IMR-90 (cell line): ENCODE measurements at regions not wholly inside any gene's neighbourhood (a gene's known extent, or its start where the extent isn't known, plus 50 kb on each side); places are given as distances from the start of the nearest gene placed in this dataset.

Experiments used
- ATAC-seq: fragments of 200-7000 bp; cut with Tn5 transposase; 2 replicates; pipeline ENCODE4 v1.9.1; 2020; ENCODE audit warnings: low read depth, mild to moderate bottlenecking, moderate library complexity
- BruUV-seq: library from RNA; stranded (reverse); fragments of 400-500 nt; replicated peaks from 2 replicates; lab custom pipeline; 2021; lab: Mats Ljungman, UMichigan
- CTCF ChIA-PET: fragments of 300-600 bp; formaldehyde crosslinking; extraction: SDS; loops from one replicate; lab custom pipeline; 2021; ENCODE audit warnings: antibody characterized with exemption; lab: Yijun Ruan, JAX
- POLR2A ChIA-PET: fragments of 300-600 bp; sonication (Branson Sonifier 250); formaldehyde crosslinking; loops from one replicate; lab custom pipeline; 2022; ENCODE audit warnings: antibody characterized with exemption; ENCODE audit not compliant: unreplicated experiment; lab: Charles Lee
- DNase-seq: peaks from one replicate; pipeline ENCODE4 v3.0.0; 2013
- H2AFZ ChIP-seq: replicated peaks from 2 replicates; pipeline ENCODE3; 2013; ENCODE audit warnings: low read length, mild to moderate bottlenecking; ENCODE audit not compliant: poor library complexity
- H2AK5ac ChIP-seq: 2 replicates; pipeline ENCODE4 v1.6.1; 2013; ENCODE audit warnings: low read depth, low read length, inconsistent platforms
- H2AK9ac ChIP-seq: replicated peaks from 2 replicates; pipeline ENCODE3; 2013; ENCODE audit warnings: mild to moderate bottlenecking, low read depth, low read length, moderate library complexity; ENCODE audit not compliant: poor library complexity
- H2BK120ac ChIP-seq: 2 replicates; pipeline ENCODE4 v1.6.1; 2013; ENCODE audit warnings: low read depth, low read length, inconsistent platforms
- H2BK15ac ChIP-seq: 3 replicates; pipeline ENCODE4 v1.6.1; 2013; ENCODE audit warnings: low read depth, low read length, inconsistent platforms
- H2BK20ac ChIP-seq: 2 replicates; pipeline ENCODE4 v1.6.1; 2013; ENCODE audit warnings: low read depth, mild to moderate bottlenecking, inconsistent platforms, low read length, moderate library complexity
- H2BK5ac ChIP-seq: 2 replicates; pipeline ENCODE4 v1.6.1; 2013; ENCODE audit warnings: mild to moderate bottlenecking, low read depth, low read length, inconsistent platforms; ENCODE audit not compliant: poor library complexity, severe bottlenecking
- H3K14ac ChIP-seq: replicated peaks from 2 replicates; pipeline ENCODE4 v1.6.1; 2013; ENCODE audit warnings: low read depth, low read length, inconsistent platforms
- H3K18ac ChIP-seq: 2 replicates; pipeline ENCODE4 v1.6.1; 2013; ENCODE audit warnings: low read depth, low read length, control low read depth
- H3K23ac ChIP-seq: 2 replicates; pipeline ENCODE4 v1.6.1; 2013; ENCODE audit warnings: low read depth, low read length, inconsistent platforms
- H3K27ac ChIP-seq: 2 replicates; pipeline ENCODE4 v1.5.1; 2013; ENCODE audit warnings: mild to moderate bottlenecking, control low read depth, low read length; ENCODE audit not compliant: insufficient read depth
- H3K27me3 ChIP-seq: 2 replicates; pipeline ENCODE4 v1.6.1; 2013; ENCODE audit warnings: low read length; ENCODE audit not compliant: control insufficient read depth, insufficient read depth
- H3K36me3 ChIP-seq: 2 replicates; pipeline ENCODE4 v1.6.1; 2013; ENCODE audit warnings: low read length, mixed read lengths; ENCODE audit not compliant: control insufficient read depth, insufficient read depth
- H3K4ac ChIP-seq: 2 replicates; pipeline ENCODE4 v1.6.1; 2013; ENCODE audit warnings: low read depth, low read length, inconsistent platforms
- H3K4me1 ChIP-seq: 2 replicates; pipeline ENCODE4 v1.6.1; 2013; ENCODE audit warnings: low read length, mixed read lengths; ENCODE audit not compliant: control insufficient read depth, insufficient read depth
- H3K4me2 ChIP-seq: 2 replicates; pipeline ENCODE4 v1.6.1; 2013; ENCODE audit warnings: low read depth, mild to moderate bottlenecking, control low read depth, low read length, moderate library complexity
- H3K4me3 ChIP-seq: 2 replicates; pipeline ENCODE4 v1.5.1; 2013; ENCODE audit warnings: low read depth, mild to moderate bottlenecking, control low read depth, low read length, moderate library complexity; ENCODE audit not compliant: insufficient read depth
- H3K56ac ChIP-seq: 2 replicates; pipeline ENCODE4 v1.6.1; 2013; ENCODE audit warnings: low read length, inconsistent platforms; ENCODE audit not compliant: insufficient read depth; ENCODE audit errors: extremely low read depth
- H3K79me1 ChIP-seq, 2 experiments: 2 replicates each; pipeline ENCODE4 v1.6.1; 2013; ENCODE audit warnings: low read length in 2 of 2, inconsistent platforms in 1 of 2, low read depth in 1 of 2
- H3K9ac ChIP-seq: 2 replicates; pipeline ENCODE4 v1.6.1; 2013; ENCODE audit warnings: low read depth, low read length, control low read depth
- H3K9me1 ChIP-seq: 2 replicates; pipeline ENCODE4 v1.6.1; 2013; ENCODE audit warnings: low read length, inconsistent platforms; ENCODE audit not compliant: insufficient read depth
- H3K9me3 ChIP-seq: 2 replicates; pipeline ENCODE4 v1.6.1; 2013; ENCODE audit warnings: low read length; ENCODE audit not compliant: control insufficient read depth, insufficient read depth
- H4K20me1 ChIP-seq: 2 replicates; pipeline ENCODE4 v1.6.1; 2013; ENCODE audit warnings: low read length, inconsistent platforms; ENCODE audit not compliant: insufficient read depth
- H4K5ac ChIP-seq: 2 replicates; pipeline ENCODE4 v1.6.1; 2013; ENCODE audit warnings: mild to moderate bottlenecking, low read depth, low read length, control low read depth
- H4K8ac ChIP-seq, 2 experiments: 2 replicates each; pipeline ENCODE4 v1.6.1; 2013; ENCODE audit warnings: low read depth in 2 of 2, low read length in 2 of 2, control low read depth in 1 of 2, inconsistent platforms in 1 of 2
- H4K91ac ChIP-seq: 2 replicates; pipeline ENCODE4 v1.6.1; 2013; ENCODE audit warnings: low read depth, low read length, inconsistent platforms; ENCODE audit not compliant: insufficient read depth
- BHLHE40 ChIP-seq: fragments of 150-350 bp; IDR thresholded peaks from 2 replicates; pipeline ENCODE4 v1.6.1; 2016; ENCODE audit warnings: mild to moderate bottlenecking, low read depth, low read length
- CEBPB ChIP-seq: IDR thresholded peaks from 2 replicates; pipeline ENCODE4 v1.6.1; 2012; ENCODE audit warnings: low read depth, low read length, improper control_type of control experiment
- CHD1 ChIP-seq: IDR thresholded peaks from 2 replicates; pipeline ENCODE4 v1.6.1; 2012; ENCODE audit warnings: low read depth, low read length, improper control_type of control experiment
- CTCF ChIP-seq: conservative IDR thresholded peaks from 2 replicates; pipeline ENCODE4 v1.5.1; 2012; ENCODE audit warnings: mild to moderate bottlenecking, low read depth, low read length, improper control_type of control experiment
- ELK1 ChIP-seq: fragments of 150-350 bp; IDR thresholded peaks from 2 replicates; pipeline ENCODE4 v1.6.1; 2016; ENCODE audit warnings: low read depth, mild to moderate bottlenecking, low read length, moderate library complexity, borderline replicate concordance
- FOS ChIP-seq: fragments of 150-350 bp; IDR thresholded peaks from 2 replicates; pipeline ENCODE4 v1.6.1; 2016; ENCODE audit warnings: low read depth, low read length
- MAFK ChIP-seq: IDR thresholded peaks from 2 replicates; pipeline ENCODE4 v1.6.1; 2012; ENCODE audit warnings: low read depth, low read length, improper control_type of control experiment
- MAZ ChIP-seq: IDR thresholded peaks from 2 replicates; pipeline ENCODE4 v1.6.1; 2012; ENCODE audit warnings: low read depth, mild to moderate bottlenecking, low read length, improper control_type of control experiment, moderate library complexity, borderline replicate concordance
- MXI1 ChIP-seq: IDR thresholded peaks from 2 replicates; pipeline ENCODE4 v1.6.1; 2012; ENCODE audit warnings: low read depth, mild to moderate bottlenecking, low read length, moderate library complexity, borderline replicate concordance
- NFE2L2 ChIP-seq: fragments of 150-350 bp; IDR thresholded peaks from 2 replicates; pipeline ENCODE4 v1.6.1; 2016; ENCODE audit warnings: low read depth, mild to moderate bottlenecking, low read length
- POLR2A ChIP-seq: IDR thresholded peaks from 2 replicates; pipeline ENCODE4 v1.6.1; 2012; ENCODE audit warnings: mild to moderate bottlenecking, low read depth, low read length
- RAD21 ChIP-seq: IDR thresholded peaks from 2 replicates; pipeline ENCODE4 v1.6.1; 2012; ENCODE audit warnings: low read length, improper control_type of control experiment
- RCOR1 ChIP-seq: IDR thresholded peaks from 2 replicates; pipeline ENCODE4 v1.6.1; 2012; ENCODE audit warnings: mild to moderate bottlenecking, low read length, improper control_type of control experiment; ENCODE audit not compliant: insufficient replicate concordance
- RFX5 ChIP-seq: IDR thresholded peaks from 2 replicates; pipeline ENCODE4 v1.8.0; 2012; ENCODE audit warnings: low read depth, mild to moderate bottlenecking, low read length, moderate library complexity
- SMC3 ChIP-seq: fragments of 150-350 bp; IDR thresholded peaks from 2 replicates; pipeline ENCODE4 v1.6.1; 2016; ENCODE audit warnings: low read depth, mild to moderate bottlenecking, antibody characterized with exemption, low read length, moderate library complexity
- USF2 ChIP-seq: fragments of 150-350 bp; IDR thresholded peaks from 2 replicates; pipeline ENCODE4 v1.6.1; 2017; ENCODE audit warnings: mild to moderate bottlenecking, antibody characterized with exemption, low read length, low read depth
- WGBS, 2 experiments: methylation state at CpG; one replicate each; pipeline versions ENCODE4 v1.1.5 to v1.1.7; 2013; ENCODE audit warnings: missing lambda C conversion rate in 2 of 2; ENCODE audit not compliant: insufficient read length in 1 of 2; ENCODE audit errors: extremely low coverage in 2 of 2; 5-methylcytosine and 5-hydroxymethylcytosine counted together
- dilution Hi-C: fragments of 300-500 bp; cut with HindIII; formaldehyde crosslinking; loops from one replicate; pipeline ENCODE4 v1.14.3; 2018; ENCODE audit warnings: low sequenced_read_pairs; ENCODE audit not compliant: unreplicated experiment
- in situ Hi-C: fragments of 300-500 bp; cut with MboI; formaldehyde crosslinking; loops from 3 replicates; pipeline ENCODE4 v1.14.3; 2019; ENCODE audit warnings: low sequenced_read_pairs, inconsistent platforms, mixed read lengths
- intact Hi-C: fragments of 100-400 bp; cut with micrococcal nuclease; formaldehyde crosslinking; loops from 2 replicates; pipeline ENCODE4 v1.10.0; 2022

GRCh38 chr15:91498046-91498748, 355.3 kb upstream of the SLCO3A1 start:
- no peak overlapping the region for H3K4ac ChIP-seq
- no peak overlapping the region for H4K8ac ChIP-seq
- no peak overlapping the region for H4K91ac ChIP-seq
- WGBS, 2 experiments = no CpG with 5 or more reads among the region's 4 CpGs
- no peak overlapping the region for H3K14ac ChIP-seq
- H3K4me1 ChIP-seq = no peaks in the 10 kb centered on the region
- TF ChIP-seq MAZ (no peak), RAD21 (no peak), CEBPB (no peak), ELK1 (no peak), POLR2A (no peak), NFE2L2 (no peak), RCOR1 (no peak), SMC3 (no peak), FOS (no peak), MAFK (no peak), USF2 (no peak), BHLHE40 (no peak), MXI1 (no peak), CTCF (no peak), RFX5 (no peak), CHD1 (no peak)
- no peak overlapping the region for H2AK5ac ChIP-seq
- no peak overlapping the region for H2AK9ac ChIP-seq
- ChIA-PET CTCF (no interaction called here), POLR2A (no interaction called here)
- H2BK15ac ChIP-seq = no peak overlapping the region
- no peak overlapping the region for H3K4me2 ChIP-seq
- H3K9me3 ChIP-seq = no peaks in the 10 kb centered on the region
- no peak overlapping the region for H4K5ac ChIP-seq
- no peak overlapping the region for H3K18ac ChIP-seq
- no peak overlapping the region for H2BK5ac ChIP-seq
- intact Hi-C loops (no loop called here), in situ Hi-C loops (no loop called here), dilution Hi-C loops (no loop called here)
- H3K27me3 ChIP-seq = no peaks in the 10 kb centered on the region
- no peak for DNase-seq
- no TSS peak for BruUV-seq
- no peak overlapping the region for H2BK120ac ChIP-seq
- H3K27ac ChIP-seq = no peak overlapping the region
- H3K9me1 ChIP-seq = no peaks in the 10 kb centered on the region
- H3K9ac ChIP-seq = no peak overlapping the region
- ATAC-seq = no peak
- H3K23ac ChIP-seq = no peak overlapping the region
- H3K79me1 ChIP-seq = no peaks in the 10 kb centered on the region
- no peak overlapping the region for H3K56ac ChIP-seq
- H3K36me3 ChIP-seq = no peaks in the 10 kb centered on the region
- H4K20me1 ChIP-seq = no peaks in the 10 kb centered on the region
- no peak overlapping the region for H2BK20ac ChIP-seq
- H2AFZ ChIP-seq = no peak overlapping the region
- no peak overlapping the region for H3K4me3 ChIP-seq
